HEK293T (cell line): ENCODE measurements at regions not wholly inside any gene's neighbourhood (a gene's known extent, or its start where the extent isn't known, plus 50 kb on each side); places are given as distances from the start of the nearest gene placed in this dataset.

Source experiments
- BHLHE40 ChIP-seq: fragments of 450-650 bp; IDR thresholded peaks from 2 replicates; pipeline ENCODE4 v1.6.1; 2016; ENCODE audit warnings: mild to moderate bottlenecking, moderate library complexity, borderline replicate concordance
- FOXA1 ChIP-seq: fragments of 450-650 bp; IDR thresholded peaks from 2 replicates; pipeline ENCODE4 v1.6.1; 2016; ENCODE audit warnings: mild to moderate bottlenecking
- FOXM1 ChIP-seq: fragments of 450-650 bp; IDR thresholded peaks from 2 replicates; pipeline ENCODE4 v1.6.1; 2017; ENCODE audit warnings: mild to moderate bottlenecking, borderline replicate concordance
- HDGF ChIP-seq: fragments of 450-650 bp; IDR thresholded peaks from 2 replicates; pipeline ENCODE4 v1.6.1; 2017; ENCODE audit warnings: antibody characterized with exemption, borderline replicate concordance
- NFRKB ChIP-seq: fragments of 450-650 bp; IDR thresholded peaks from 2 replicates; pipeline ENCODE4 v1.6.1; 2016; ENCODE audit warnings: mild to moderate bottlenecking, moderate library complexity
- SP1 ChIP-seq: fragments of 450-650 bp; IDR thresholded peaks from 2 replicates; pipeline ENCODE4 v1.6.1; 2017
- SUZ12 ChIP-seq: fragments of 450-650 bp; IDR thresholded peaks from 2 replicates; pipeline ENCODE4 v1.6.1; 2016; ENCODE audit warnings: mild to moderate bottlenecking
- TARDBP ChIP-seq: fragments of 450-650 bp; IDR thresholded peaks from 2 replicates; pipeline ENCODE4 v1.6.1; 2016
- ZNF384 ChIP-seq: fragments of 450-650 bp; IDR thresholded peaks from 2 replicates; pipeline ENCODE4 v1.6.1; 2016
- TF ChIP-seq, protein P1 (sequence below): fragments of 450-650 bp; IDR thresholded peaks from 2 replicates; pipeline ENCODE4 v1.6.1; 2016

DNA sequence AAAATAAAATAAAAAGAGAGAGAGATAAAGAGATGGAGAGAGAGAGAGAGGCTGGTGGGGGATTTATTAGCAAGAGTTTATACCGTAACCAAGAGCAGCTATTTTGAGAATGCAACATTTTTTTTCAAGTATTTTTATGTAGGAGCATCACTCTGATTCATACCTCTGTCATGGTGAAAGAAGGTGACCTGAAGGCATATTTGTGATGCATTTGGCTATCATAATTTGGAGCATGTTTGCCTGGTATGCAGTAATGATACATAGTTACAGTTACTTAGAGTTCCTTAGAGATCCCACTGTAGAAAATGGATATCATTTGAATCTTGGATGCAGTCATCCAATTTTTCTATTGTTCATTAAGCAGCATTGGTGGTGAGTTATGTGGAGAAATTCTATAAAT, 1472.4 kb downstream of the SI start:
- TF ChIP-seq SP1 (no peak), SUZ12 (no peak), BHLHE40 (no peak), FOXM1 (no peak), HDGF (no peak), TARDBP (no peak), NFRKB (no peak), ZNF384 (no peak), FOXA1 (no peak)
- TF ChIP-seq, protein P1, sequence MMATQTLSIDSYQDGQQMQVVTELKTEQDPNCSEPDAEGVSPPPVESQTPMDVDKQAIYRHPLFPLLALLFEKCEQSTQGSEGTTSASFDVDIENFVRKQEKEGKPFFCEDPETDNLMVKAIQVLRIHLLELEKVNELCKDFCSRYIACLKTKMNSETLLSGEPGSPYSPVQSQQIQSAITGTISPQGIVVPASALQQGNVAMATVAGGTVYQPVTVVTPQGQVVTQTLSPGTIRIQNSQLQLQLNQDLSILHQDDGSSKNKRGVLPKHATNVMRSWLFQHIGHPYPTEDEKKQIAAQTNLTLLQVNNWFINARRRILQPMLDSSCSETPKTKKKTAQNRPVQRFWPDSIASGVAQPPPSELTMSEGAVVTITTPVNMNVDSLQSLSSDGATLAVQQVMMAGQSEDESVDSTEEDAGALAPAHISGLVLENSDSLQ, result no peak
